K562 (cell line): ENCODE measurements at regions not wholly inside any gene's neighbourhood (a gene's known extent, or its start where the extent isn't known, plus 50 kb on each side); places are given as distances from the start of the nearest gene placed in this dataset.

Experiments
- ELF1 ChIP-seq: fragments of 200-800 bp; sonication (Bioruptor generic); IDR thresholded peaks from 2 replicates; pipeline ENCODE4 v1.6.1; 2016; ENCODE audit warnings: missing genetic modification characterization, missing compliant biosample characterization
- EP400 ChIP-seq: fragments of 450-650 bp; IDR thresholded peaks from 2 replicates; pipeline ENCODE4 v1.6.1; 2017; ENCODE audit warnings: antibody characterized with exemption, mild to moderate bottlenecking, moderate library complexity
- ETS2 ChIP-seq: IDR thresholded peaks from 2 replicates; pipeline ENCODE4 v1.6.1; 2016; ENCODE audit warnings: borderline replicate concordance, missing genetic modification characterization, mild to moderate bottlenecking, moderate library complexity, missing compliant biosample characterization; ENCODE audit not compliant: poor library complexity, severe bottlenecking
- HOXB6 ChIP-seq: fragments of 250-450 bp; sonication (Bioruptor Pico); IDR thresholded peaks from 2 replicates; pipeline ENCODE4 v1.5.1; 2022; ENCODE audit warnings: mild to moderate bottlenecking, borderline replicate concordance
- MTA3 ChIP-seq: fragments of 450-650 bp; formaldehyde crosslinking; IDR thresholded peaks from 2 replicates; pipeline ENCODE4 v1.6.1; 2017; ENCODE audit warnings: mild to moderate bottlenecking, borderline replicate concordance
- NCOA1 ChIP-seq: fragments of 450-650 bp; IDR thresholded peaks from 2 replicates; pipeline ENCODE4 v1.6.1; 2016; ENCODE audit warnings: low read depth
- NFYB ChIP-seq: IDR thresholded peaks from 2 replicates; pipeline ENCODE4 v1.6.1; 2011; ENCODE audit warnings: mild to moderate bottlenecking, moderate library complexity; ENCODE audit not compliant: insufficient read length; ENCODE audit errors: extremely low read depth
- POLR2AphosphoS5 ChIP-seq: IDR thresholded peaks from 2 replicates; pipeline ENCODE4 v1.6.1; 2011; ENCODE audit warnings: mild to moderate bottlenecking, low read depth, low read length, moderate library complexity; ENCODE audit not compliant: control insufficient read depth, insufficient read depth
- TCF7L2 ChIP-seq: fragments of 150-350 bp; IDR thresholded peaks from 2 replicates; pipeline ENCODE4 v1.6.1; 2016; ENCODE audit warnings: low read depth, mild to moderate bottlenecking, low read length, moderate library complexity
- YY1 ChIP-seq, 3 experiments: IDR thresholded peaks; 2 replicates each; pipeline ENCODE4 v1.6.1; 2011; ENCODE audit warnings: low read length in 2 of 3, mild to moderate bottlenecking in 2 of 3, moderate library complexity in 2 of 3, borderline replicate concordance in 1 of 3, control low read depth in 1 of 3, low read depth in 1 of 3; ENCODE audit not compliant: insufficient read depth in 3 of 3, insufficient replicate concordance in 2 of 3, control insufficient read depth in 1 of 3, insufficient read length in 1 of 3; ENCODE audit errors: extremely low read depth in 1 of 3
- TF ChIP-seq, protein P1 (sequence below), 3 experiments: fragments of 200-800 bp in 1 of 3; fragments of 250-450 bp in 1 of 3; fragments of 450-650 bp in 1 of 3; sonication (Bioruptor Pico) in 1 of 3; sonication (Bioruptor generic) in 1 of 3; formaldehyde crosslinking in 1 of 3; IDR thresholded peaks; 2 replicates each; pipeline versions ENCODE4 v1.6.1 to v1.8.0; 2016 to 2022; ENCODE audit warnings: mild to moderate bottlenecking in 2 of 3, missing genetic modification characterization in 2 of 3, missing compliant biosample characterization in 1 of 3, moderate library complexity in 1 of 3
- TF ChIP-seq, protein P2 (sequence below), 3 experiments: IDR thresholded peaks in 2 of 3; conservative IDR thresholded peaks in 1 of 3; 2 replicates each; pipeline ENCODE4 v1.5.1; 2011 to 2012; ENCODE audit warnings: low read length in 3 of 3, mild to moderate bottlenecking in 3 of 3, control low read depth in 2 of 3, improper control_type of control experiment in 1 of 3, inconsistent platforms in 1 of 3, low read depth in 1 of 3, mixed read lengths in 1 of 3, moderate library complexity in 1 of 3; ENCODE audit not compliant: insufficient read depth in 2 of 3

DNA sequence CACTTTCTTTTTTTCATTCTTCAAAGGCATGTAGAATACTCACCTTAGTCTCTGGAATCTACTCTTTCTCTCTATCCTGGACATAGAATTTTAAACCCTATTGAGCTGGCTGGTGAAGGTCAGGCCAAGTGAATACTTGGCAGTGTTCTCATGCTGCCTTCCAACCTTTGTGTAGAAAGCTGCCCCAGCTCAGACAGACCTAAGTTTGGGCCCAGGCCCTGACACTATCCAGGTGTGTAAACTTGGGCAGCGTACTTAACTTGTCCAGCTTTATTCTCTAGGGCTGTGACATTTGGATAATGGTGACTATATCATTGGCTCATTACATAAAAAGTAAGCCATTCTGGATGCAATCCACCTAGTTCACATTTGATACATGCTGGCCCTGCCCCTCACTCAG lies 298.3 kb downstream of the IRX1 start:
- TF ChIP-seq POLR2AphosphoS5 (no peak), ETS2 (tag) (no peak), MTA3 (no peak), EP400 (no peak), TCF7L2 (no peak), ELF1 (tag) (no peak), HOXB6 (no peak), NCOA1 (no peak), NFYB (no peak), YY1 (IDR thresholded peaks at IDR 0.05; ENCODE audit: borderline replicate concordance in 1 of 3, control insufficient read depth in 1 of 3, extremely low read depth in 1 of 3, insufficient read depth in 3 of 3, insufficient read length in 1 of 3, insufficient replicate concordance in 2 of 3, low read depth in 1 of 3, low read length in 2 of 3) (no peak)
- TF ChIP-seq, protein P1, sequence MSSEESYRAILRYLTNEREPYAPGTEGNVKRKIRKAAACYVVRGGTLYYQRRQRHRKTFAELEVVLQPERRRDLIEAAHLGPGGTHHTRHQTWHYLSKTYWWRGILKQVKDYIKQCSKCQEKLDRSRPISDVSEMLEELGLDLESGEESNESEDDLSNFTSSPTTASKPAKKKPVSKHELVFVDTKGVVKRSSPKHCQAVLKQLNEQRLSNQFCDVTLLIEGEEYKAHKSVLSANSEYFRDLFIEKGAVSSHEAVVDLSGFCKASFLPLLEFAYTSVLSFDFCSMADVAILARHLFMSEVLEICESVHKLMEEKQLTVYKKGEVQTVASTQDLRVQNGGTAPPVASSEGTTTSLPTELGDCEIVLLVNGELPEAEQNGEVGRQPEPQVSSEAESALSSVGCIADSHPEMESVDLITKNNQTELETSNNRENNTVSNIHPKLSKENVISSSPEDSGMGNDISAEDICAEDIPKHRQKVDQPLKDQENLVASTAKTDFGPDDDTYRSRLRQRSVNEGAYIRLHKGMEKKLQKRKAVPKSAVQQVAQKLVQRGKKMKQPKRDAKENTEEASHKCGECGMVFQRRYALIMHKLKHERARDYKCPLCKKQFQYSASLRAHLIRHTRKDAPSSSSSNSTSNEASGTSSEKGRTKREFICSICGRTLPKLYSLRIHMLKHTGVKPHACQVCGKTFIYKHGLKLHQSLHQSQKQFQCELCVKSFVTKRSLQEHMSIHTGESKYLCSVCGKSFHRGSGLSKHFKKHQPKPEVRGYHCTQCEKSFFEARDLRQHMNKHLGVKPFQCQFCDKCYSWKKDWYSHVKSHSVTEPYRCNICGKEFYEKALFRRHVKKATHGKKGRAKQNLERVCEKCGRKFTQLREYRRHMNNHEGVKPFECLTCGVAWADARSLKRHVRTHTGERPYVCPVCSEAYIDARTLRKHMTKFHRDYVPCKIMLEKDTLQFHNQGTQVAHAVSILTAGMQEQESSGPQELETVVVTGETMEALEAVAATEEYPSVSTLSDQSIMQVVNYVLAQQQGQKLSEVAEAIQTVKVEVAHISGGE (CRISPR knock-in tag; IDR thresholded peaks at IDR 0.05): no peak
- TF ChIP-seq, protein P2, sequence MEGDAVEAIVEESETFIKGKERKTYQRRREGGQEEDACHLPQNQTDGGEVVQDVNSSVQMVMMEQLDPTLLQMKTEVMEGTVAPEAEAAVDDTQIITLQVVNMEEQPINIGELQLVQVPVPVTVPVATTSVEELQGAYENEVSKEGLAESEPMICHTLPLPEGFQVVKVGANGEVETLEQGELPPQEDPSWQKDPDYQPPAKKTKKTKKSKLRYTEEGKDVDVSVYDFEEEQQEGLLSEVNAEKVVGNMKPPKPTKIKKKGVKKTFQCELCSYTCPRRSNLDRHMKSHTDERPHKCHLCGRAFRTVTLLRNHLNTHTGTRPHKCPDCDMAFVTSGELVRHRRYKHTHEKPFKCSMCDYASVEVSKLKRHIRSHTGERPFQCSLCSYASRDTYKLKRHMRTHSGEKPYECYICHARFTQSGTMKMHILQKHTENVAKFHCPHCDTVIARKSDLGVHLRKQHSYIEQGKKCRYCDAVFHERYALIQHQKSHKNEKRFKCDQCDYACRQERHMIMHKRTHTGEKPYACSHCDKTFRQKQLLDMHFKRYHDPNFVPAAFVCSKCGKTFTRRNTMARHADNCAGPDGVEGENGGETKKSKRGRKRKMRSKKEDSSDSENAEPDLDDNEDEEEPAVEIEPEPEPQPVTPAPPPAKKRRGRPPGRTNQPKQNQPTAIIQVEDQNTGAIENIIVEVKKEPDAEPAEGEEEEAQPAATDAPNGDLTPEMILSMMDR (IDR thresholded peaks at IDR 0.05 in 2 of 3, conservative IDR thresholded peaks at IDR 0.05 in 1 of 3; ENCODE audit: insufficient read depth in 2 of 3, low read depth in 1 of 3, low read length in 3 of 3): no peak
